Endothelial cell of umbilical vein (primary cell): ENCODE measurements at regions not wholly inside any gene's neighbourhood (a gene's known extent, or its start where the extent isn't known, plus 50 kb on each side); places are given as distances from the start of the nearest gene placed in this dataset.

ENCODE experiments used
- CTCF ChIP-seq, 2 donors: IDR thresholded peaks; 1 replicate in 1 of 2; 2 replicates in 1 of 2; pipeline ENCODE4 v1.5.1; 2011; ENCODE audit warnings: low read length in 2 of 2, mild to moderate bottlenecking in 2 of 2, moderate library complexity in 2 of 2, control low read depth in 1 of 2, inconsistent platforms in 1 of 2, low read depth in 1 of 2; ENCODE audit not compliant: insufficient read depth in 1 of 2; ENCODE audit errors: extremely low read depth in 1 of 2
- EZH2 ChIP-seq: IDR thresholded peaks from 2 replicates; pipeline ENCODE4 v1.6.1; 2012; ENCODE audit warnings: borderline replicate concordance, low read depth, mild to moderate bottlenecking, moderate library complexity, low read length, inconsistent platforms; ENCODE audit not compliant: severe bottlenecking
- GATA2 ChIP-seq: IDR thresholded peaks from 2 replicates; pipeline ENCODE4 v1.7.0; 2011; ENCODE audit warnings: low read depth, mild to moderate bottlenecking, moderate library complexity, mixed read lengths, low read length; ENCODE audit not compliant: insufficient read length, insufficient read depth
- MAX ChIP-seq: IDR thresholded peaks from 2 replicates; pipeline ENCODE4 v1.6.1; 2011; ENCODE audit not compliant: insufficient read depth, insufficient read length
- POLR2A ChIP-seq: IDR thresholded peaks from 2 replicates; pipeline ENCODE4 v1.6.1; 2012; ENCODE audit warnings: low read depth, mild to moderate bottlenecking, control low read depth, low read length
- POLR2AphosphoS5 ChIP-seq: IDR thresholded peaks from 2 replicates; pipeline ENCODE4 v1.6.1; 2012; ENCODE audit warnings: low read depth, mild to moderate bottlenecking, control low read depth, low read length, moderate library complexity; ENCODE audit not compliant: insufficient read depth

GRCh38 chr7:92913849-92914248 is 77.5 kb upstream of the CDK6 start:
- TF ChIP-seq CTCF (IDR thresholded peaks at IDR 0.05; ENCODE audit: extremely low read depth in 1 of 2, insufficient read depth in 1 of 2, low read depth in 1 of 2, low read length in 2 of 2) (no peak), POLR2A (no peak), EZH2 (no peak), POLR2AphosphoS5 (no peak), MAX (no peak), GATA2 (no peak)
